ENCODE measurements at regions not wholly inside any gene's neighbourhood (a gene's known extent, or its start where the extent isn't known, plus 50 kb on each side); places are given as distances from the start of the nearest gene placed in this dataset.

DNA sequence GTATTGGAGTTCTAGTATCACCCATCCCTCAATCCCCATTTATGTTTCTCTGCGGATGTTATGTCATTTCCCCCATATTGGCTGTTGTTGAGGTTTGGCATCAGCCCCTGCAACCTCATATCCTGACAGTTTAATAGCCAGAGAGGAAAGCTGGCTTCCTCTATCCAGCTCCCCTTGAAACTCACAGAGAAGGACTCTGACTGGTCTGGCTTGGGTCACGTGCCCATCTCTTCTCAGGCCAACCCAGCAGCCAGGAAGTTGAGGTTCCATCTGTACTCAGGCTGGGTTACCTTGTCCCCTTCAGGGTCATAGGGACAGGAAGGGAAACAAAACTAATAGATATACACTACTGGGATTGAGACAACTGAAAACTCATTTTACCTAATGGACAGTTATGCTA is 148.0 kb upstream of the SLC14A2 start:
- TF ChIP-seq, protein P1, sequence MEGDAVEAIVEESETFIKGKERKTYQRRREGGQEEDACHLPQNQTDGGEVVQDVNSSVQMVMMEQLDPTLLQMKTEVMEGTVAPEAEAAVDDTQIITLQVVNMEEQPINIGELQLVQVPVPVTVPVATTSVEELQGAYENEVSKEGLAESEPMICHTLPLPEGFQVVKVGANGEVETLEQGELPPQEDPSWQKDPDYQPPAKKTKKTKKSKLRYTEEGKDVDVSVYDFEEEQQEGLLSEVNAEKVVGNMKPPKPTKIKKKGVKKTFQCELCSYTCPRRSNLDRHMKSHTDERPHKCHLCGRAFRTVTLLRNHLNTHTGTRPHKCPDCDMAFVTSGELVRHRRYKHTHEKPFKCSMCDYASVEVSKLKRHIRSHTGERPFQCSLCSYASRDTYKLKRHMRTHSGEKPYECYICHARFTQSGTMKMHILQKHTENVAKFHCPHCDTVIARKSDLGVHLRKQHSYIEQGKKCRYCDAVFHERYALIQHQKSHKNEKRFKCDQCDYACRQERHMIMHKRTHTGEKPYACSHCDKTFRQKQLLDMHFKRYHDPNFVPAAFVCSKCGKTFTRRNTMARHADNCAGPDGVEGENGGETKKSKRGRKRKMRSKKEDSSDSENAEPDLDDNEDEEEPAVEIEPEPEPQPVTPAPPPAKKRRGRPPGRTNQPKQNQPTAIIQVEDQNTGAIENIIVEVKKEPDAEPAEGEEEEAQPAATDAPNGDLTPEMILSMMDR (IDR thresholded peaks at IDR 0.05), result no peak
- TF ChIP-seq POLR2A (IDR thresholded peaks at IDR 0.05), result no peak
